H1 (cell line): ENCODE measurements at regions not wholly inside any gene's neighbourhood (a gene's known extent, or its start where the extent isn't known, plus 50 kb on each side); places are given as distances from the start of the nearest gene placed in this dataset.

Experiments used
- CTCF ChIA-PET: fragments of 300-600 bp; sonication (Branson Sonifier 250); formaldehyde crosslinking; loops from one replicate; lab custom pipeline; 2021; ENCODE audit not compliant: partially characterized antibody; lab: Charles Lee
- POLR2A ChIA-PET: fragments of 300-600 bp; sonication (Branson Sonifier 250); formaldehyde crosslinking; loops from one replicate; lab custom pipeline; 2021; ENCODE audit warnings: inconsistent platforms; ENCODE audit not compliant: partially characterized antibody; lab: Charles Lee
- DNase-seq, 2 experiments: peaks; one replicate each; pipeline versions ENCODE4 v3.0.0 to v3.0.0-alpha.2; 2010 to 2022; ENCODE audit warnings: low spot score in 2 of 2, low read depth in 1 of 2, mixed read lengths in 1 of 2
- FAIRE-seq: peaks from 2 replicates; lab custom pipeline; 2011; peaks lifted over from hg19 to GRCh38; lab: Jason Lieb, UNC
- H2AFZ ChIP-seq: 2 replicates; pipeline ENCODE4 v1.8.1; 2012; ENCODE audit warnings: low read length, inconsistent platforms
- H2AK5ac ChIP-seq: 2 replicates; pipeline ENCODE4 v1.6.1; 2013; ENCODE audit warnings: low read depth, low read length
- H2BK120ac ChIP-seq: replicated peaks from 2 replicates; pipeline ENCODE3; 2013; ENCODE audit warnings: low read depth, low read length, inconsistent platforms
- H2BK12ac ChIP-seq: 2 replicates; pipeline ENCODE4 v1.6.1; 2013; ENCODE audit warnings: low read depth, low read length
- H2BK15ac ChIP-seq: 2 replicates; pipeline ENCODE4 v1.6.1; 2013; ENCODE audit warnings: low read length
- H2BK20ac ChIP-seq: 2 replicates; pipeline ENCODE4 v1.6.1; 2013; ENCODE audit warnings: low read length
- H2BK5ac ChIP-seq: 2 replicates; pipeline ENCODE4 v1.6.1; 2013; ENCODE audit warnings: low read depth, low read length
- H3K14ac ChIP-seq: 2 replicates; pipeline ENCODE4 v1.6.1; 2013; ENCODE audit warnings: inconsistent platforms; ENCODE audit not compliant: insufficient read length
- H3K18ac ChIP-seq: 2 replicates; pipeline ENCODE4 v1.6.1; 2013; ENCODE audit warnings: low read length; ENCODE audit errors: extremely low read depth
- H3K23ac ChIP-seq: 2 replicates; pipeline ENCODE4 v1.6.1; 2013; ENCODE audit warnings: inconsistent platforms; ENCODE audit not compliant: insufficient read length
- H3K23me2 ChIP-seq: 2 replicates; pipeline ENCODE4 v1.6.1; 2013; ENCODE audit warnings: low read depth, low read length
- H3K27ac ChIP-seq: 2 replicates; pipeline ENCODE4 v1.6.1; 2011; ENCODE audit warnings: low read depth, low read length, inconsistent platforms
- H3K27me3 ChIP-seq, 4 experiments: replicated peaks in 1 of 4; 1 replicate in 1 of 4; 2 replicates in 3 of 4; pipeline versions ENCODE4 v1.6.1 to v1.8.1; 2011 to 2013; ENCODE audit warnings: low read length in 3 of 4, mild to moderate bottlenecking in 3 of 4, inconsistent platforms in 2 of 4, mixed read lengths in 2 of 4, moderate library complexity in 1 of 4; ENCODE audit not compliant: control insufficient read depth in 3 of 4, insufficient read depth in 3 of 4; ENCODE audit errors: extremely low read depth in 1 of 4
- H3K36me3 ChIP-seq, 4 experiments: 2 replicates each; pipeline versions ENCODE4 v1.6.1 to v1.8.1; 2011 to 2013; ENCODE audit warnings: mild to moderate bottlenecking in 4 of 4, low read length in 3 of 4, moderate library complexity in 2 of 4, control low read depth in 1 of 4, inconsistent platforms in 1 of 4; ENCODE audit not compliant: insufficient read depth in 4 of 4, control insufficient read depth in 2 of 4
- H3K4ac ChIP-seq: replicated peaks from 2 replicates; pipeline ENCODE3; 2013; ENCODE audit warnings: low read length, low read depth, mixed read lengths, inconsistent platforms; ENCODE audit not compliant: insufficient read length
- H3K4me1 ChIP-seq, 4 experiments: replicated peaks in 1 of 4; 1 replicate in 1 of 4; 2 replicates in 3 of 4; pipeline versions ENCODE4 v1.6.1 to v1.8.1; 2011 to 2013; ENCODE audit warnings: low read length in 3 of 4, inconsistent platforms in 2 of 4, mixed read lengths in 1 of 4; ENCODE audit not compliant: insufficient read depth in 4 of 4, control insufficient read depth in 3 of 4
- H3K4me2 ChIP-seq, 2 experiments: 2 replicates each; pipeline versions ENCODE4 v1.6.1 to v1.8.1; 2011 to 2013; ENCODE audit warnings: low read depth in 2 of 2, low read length in 2 of 2, control low read depth in 1 of 2, inconsistent platforms in 1 of 2, mild to moderate bottlenecking in 1 of 2; ENCODE audit not compliant: insufficient read depth in 1 of 2
- H3K4me3 ChIP-seq, 4 experiments: fragments of 200-600, 300-600 bp in 1 of 4; sonication (generic), shearing (Covaris generic), sonication (Bioruptor Twin) in 1 of 4; 2 replicates each; pipeline versions ENCODE4 v1.5.1 to v1.8.1; 2011 to 2016; ENCODE audit warnings: low read length in 4 of 4, low read depth in 3 of 4, control low read depth in 2 of 4, inconsistent platforms in 2 of 4, mild to moderate bottlenecking in 2 of 4, mixed read lengths in 1 of 4, moderate library complexity in 1 of 4; ENCODE audit not compliant: insufficient read depth in 2 of 4; ENCODE audit errors: extremely low read depth in 1 of 4
- H3K56ac ChIP-seq: replicated peaks from 2 replicates; pipeline ENCODE3; 2013; ENCODE audit warnings: low read depth, mild to moderate bottlenecking, mixed read lengths, low read length, inconsistent platforms; ENCODE audit not compliant: insufficient read length
- H3K79me1 ChIP-seq: 2 replicates; pipeline ENCODE4 v1.6.1; 2013; ENCODE audit warnings: low read depth, low read length, control low read depth
- H3K79me2 ChIP-seq, 2 experiments: 2 replicates each; pipeline versions ENCODE4 v1.6.1 to v1.8.1; 2012 to 2013; ENCODE audit warnings: low read length in 2 of 2, mild to moderate bottlenecking in 2 of 2, inconsistent platforms in 1 of 2; ENCODE audit not compliant: insufficient read depth in 2 of 2, control insufficient read depth in 1 of 2
- H3K9ac ChIP-seq, 4 experiments: replicated peaks in 1 of 4; 1 replicate in 1 of 4; 2 replicates in 3 of 4; pipeline versions ENCODE4 v1.6.1 to v1.8.1; 2011 to 2013; ENCODE audit warnings: low read depth in 3 of 4, low read length in 3 of 4, control low read depth in 2 of 4, mild to moderate bottlenecking in 2 of 4, moderate library complexity in 2 of 4, inconsistent platforms in 1 of 4; ENCODE audit errors: extremely low read depth in 1 of 4
- H3K9me3 ChIP-seq, 2 experiments: 2 replicates each; pipeline versions ENCODE4 v1.6.1 to v1.8.1; 2012 to 2013; ENCODE audit warnings: mild to moderate bottlenecking in 2 of 2, moderate library complexity in 2 of 2, control low read depth in 1 of 2, inconsistent platforms in 1 of 2, low read depth in 1 of 2, low read length in 1 of 2, mixed read lengths in 1 of 2; ENCODE audit not compliant: insufficient read depth in 2 of 2
- H4K20me1 ChIP-seq, 2 experiments: replicated peaks in 1 of 2; 2 replicates each; pipeline versions ENCODE3 to v1.8.1; 2011 to 2013; ENCODE audit warnings: inconsistent platforms in 2 of 2, low read length in 2 of 2, mild to moderate bottlenecking in 1 of 2; ENCODE audit not compliant: insufficient read depth in 2 of 2, control insufficient read depth in 1 of 2
- H4K5ac ChIP-seq: 2 replicates; pipeline ENCODE4 v1.6.1; 2013; ENCODE audit warnings: low read length, low read depth, mixed read lengths, inconsistent platforms; ENCODE audit not compliant: insufficient read length
- H4K8ac ChIP-seq: 2 replicates; pipeline ENCODE4 v1.8.0; 2013; ENCODE audit warnings: mild to moderate bottlenecking, moderate library complexity, low read length, inconsistent platforms; ENCODE audit not compliant: insufficient read depth; ENCODE audit errors: extremely low read depth
- H4K91ac ChIP-seq: replicated peaks from 2 replicates; pipeline ENCODE3; 2013; ENCODE audit warnings: low read length, mixed read lengths, inconsistent platforms; ENCODE audit not compliant: insufficient read length
- POLR2AphosphoS5 ChIP-seq: IDR thresholded peaks from 2 replicates; pipeline ENCODE4 v1.6.1; 2011; ENCODE audit warnings: low read depth, low read length
- RAD21 ChIP-seq, 2 experiments: IDR thresholded peaks in 1 of 2; conservative IDR thresholded peaks in 1 of 2; 2 replicates each; pipeline ENCODE4 v1.6.1; 2011; ENCODE audit warnings: low read depth in 2 of 2, low read length in 2 of 2, improper control_type of control experiment in 1 of 2, inconsistent platforms in 1 of 2, mild to moderate bottlenecking in 1 of 2, moderate library complexity in 1 of 2
- WGBS, 2 experiments: shearing (Covaris generic) in 1 of 2; methylation state at CpG; one replicate each; pipeline versions ENCODE4 v1.1.6 to v1.1.7; 2013 to 2015; ENCODE audit warnings: low lambda C conversion rate in 2 of 2, mixed read lengths in 2 of 2, inconsistent platforms in 1 of 2, low coverage in 1 of 2, missing lambda C conversion rate in 1 of 2; ENCODE audit not compliant: insufficient replicate concordance in 2 of 2, insufficient coverage in 1 of 2, insufficient read length in 1 of 2; ENCODE audit errors: extremely low coverage in 1 of 2, missing lambda C conversion rate in 1 of 2; 5-methylcytosine and 5-hydroxymethylcytosine counted together

- Histone ChIP-seq H3K79me1 (no peaks in the 10 kb centered on the region), H4K20me1 (no peaks in the 10 kb centered on the region), H3K79me2 (no peaks in the 10 kb centered on the region), H4K91ac (no peak overlapping the region), H2BK15ac (no peak overlapping the region), H2BK120ac (no peak overlapping the region), H4K8ac (no peak overlapping the region), H3K23ac (no peak overlapping the region), H3K4me2 (no peak overlapping the region), H3K4ac (no peak overlapping the region), H3K18ac (no peak overlapping the region), H3K27me3 (no peaks in the 10 kb centered on the region), H2BK20ac (no peak overlapping the region), H3K36me3 (no peaks in the 10 kb centered on the region), H3K4me1 (peaks cover 0 to 3% (median 1%) of the 10 kb centered on the region in 4 experiments; a peak in 2 of 7 replicates), H2BK5ac (no peak overlapping the region), H2BK12ac (no peak overlapping the region), H3K27ac (no peak overlapping the region), H3K9ac (no peak overlapping the region), H4K5ac (no peak overlapping the region), H2AFZ (no peak overlapping the region), H3K4me3 (no peak overlapping the region), H3K56ac (no peak overlapping the region), H3K23me2 (no peaks in the 10 kb centered on the region), H3K9me3 (no peaks in the 10 kb centered on the region), H3K14ac (no peak overlapping the region), H2AK5ac (no peak overlapping the region)
- ChIA-PET POLR2A (no interaction called here), CTCF (interaction anchor here (1.0 kb wide), 1 partner anchor 11 kb away, joined by 3 read pairs; no protein-coding TSS in a partner anchor)
- TF ChIP-seq RAD21 (IDR thresholded peaks at IDR 0.05 in 1 of 2, conservative IDR thresholded peaks at IDR 0.05 in 1 of 2; ENCODE audit: low read depth in 2 of 2, low read length in 2 of 2) (0 out of 4 replicates have a peak, but pooled peaks of 1 of the 2 experiments have one; percentile 12), POLR2AphosphoS5 (no peak)
- DNase-seq (peak in 1 of 2 experiments; percentile 13), FAIRE-seq (peak; percentile 82)
- 52% methylated on average over 2 of the region's 2 CpGs; no CpG with 5 or more reads in 1 of the 2 experiments for WGBS, 2 experiments
Observed at GRCh38 chr4:96260064-96260682, 420.3 kb downstream of the PDHA2 start.
